Stomach (tissue), 4 donors: ENCODE measurements at regions not wholly inside any gene's neighbourhood (a gene's known extent, or its start where the extent isn't known, plus 50 kb on each side); places are given as distances from the start of the nearest gene placed in this dataset.

Experiments
- CTCF ChIP-seq, 7 experiments: fragments of 450-650 bp in 4 of 7; fragments of 200-600 bp in 3 of 7; sonication (generic) in 3 of 7; IDR thresholded peaks; one replicate each; pipeline ENCODE4 v1.5.1; 2016 to 2019; ENCODE audit warnings: antibody characterized with exemption in 7 of 7, control low read depth in 2 of 7, mild to moderate bottlenecking in 1 of 7
- EP300 ChIP-seq: sonication (generic); formaldehyde crosslinking; IDR thresholded peaks from one replicate; pipeline ENCODE4 v1.6.1; 2017; ENCODE audit warnings: antibody characterized with exemption
- POLR2A ChIP-seq, 4 donors: fragments of 450-650 bp; IDR thresholded peaks; one replicate each; pipeline ENCODE4 v1.6.1; 2016; ENCODE audit warnings: antibody characterized with exemption in 4 of 4, control low read depth in 2 of 4, mild to moderate bottlenecking in 1 of 4, moderate library complexity in 1 of 4
- POLR2AphosphoS5 ChIP-seq, 3 donors: sonication (generic); formaldehyde crosslinking; IDR thresholded peaks; one replicate each; pipeline ENCODE4 v1.6.1; 2016; ENCODE audit warnings: antibody characterized with exemption in 3 of 3

GRCh38 chr3:150238048-150238802 lies 169.9 kb upstream of the TSC22D2 start:
- TF ChIP-seq CTCF (IDR thresholded peaks at IDR 0.05) = no peak
- TF ChIP-seq POLR2A (IDR thresholded peaks at IDR 0.05) = no peak
- TF ChIP-seq POLR2AphosphoS5 (IDR thresholded peaks at IDR 0.05) = no peak
- TF ChIP-seq EP300 = no peak
